Body of pancreas (tissue), 4 donors: ENCODE measurements at regions not wholly inside any gene's neighbourhood (a gene's known extent, or its start where the extent isn't known, plus 50 kb on each side); places are given as distances from the start of the nearest gene placed in this dataset.
"Not testable (repeated sequence)": the region's sequence is repeated elsewhere in the genome, so short reads cannot be mapped to it uniquely, and the experiment has no call there.

Experiments
- POLR2A ChIP-seq, 3 donors: fragments of 450-650 bp; IDR thresholded peaks; one replicate each; pipeline ENCODE4 v1.6.1; 2016; ENCODE audit warnings: antibody characterized with exemption in 3 of 3, mild to moderate bottlenecking in 2 of 3
- TF ChIP-seq, protein P1 (sequence below), 7 experiments: fragments of 450-650 bp in 4 of 7; fragments of 200-600 bp in 3 of 7; sonication (generic) in 3 of 7; IDR thresholded peaks; one replicate each; pipeline ENCODE4 v1.5.1; 2016 to 2019; ENCODE audit warnings: antibody characterized with exemption in 7 of 7

DNA sequence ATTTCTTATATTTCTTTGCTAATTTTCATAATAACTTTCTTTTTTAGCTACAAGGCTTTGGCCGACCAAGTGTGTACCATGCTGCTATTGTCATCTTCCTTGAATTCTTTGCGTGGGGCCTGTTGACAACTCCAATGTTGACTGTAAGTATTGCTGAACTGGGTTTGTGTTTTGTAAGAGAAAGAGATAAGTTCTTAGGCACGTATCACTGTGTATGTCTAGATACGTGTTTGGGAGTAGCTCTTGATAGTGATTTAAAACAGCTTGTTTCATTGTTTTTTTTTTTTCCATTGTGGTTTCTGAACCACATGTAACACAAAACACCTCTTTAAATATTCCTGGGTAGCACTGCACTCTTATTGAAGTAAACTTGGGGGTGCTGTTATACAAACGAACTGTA is 86.7 kb upstream of the NUTM2F start:
- TF ChIP-seq, protein P1, sequence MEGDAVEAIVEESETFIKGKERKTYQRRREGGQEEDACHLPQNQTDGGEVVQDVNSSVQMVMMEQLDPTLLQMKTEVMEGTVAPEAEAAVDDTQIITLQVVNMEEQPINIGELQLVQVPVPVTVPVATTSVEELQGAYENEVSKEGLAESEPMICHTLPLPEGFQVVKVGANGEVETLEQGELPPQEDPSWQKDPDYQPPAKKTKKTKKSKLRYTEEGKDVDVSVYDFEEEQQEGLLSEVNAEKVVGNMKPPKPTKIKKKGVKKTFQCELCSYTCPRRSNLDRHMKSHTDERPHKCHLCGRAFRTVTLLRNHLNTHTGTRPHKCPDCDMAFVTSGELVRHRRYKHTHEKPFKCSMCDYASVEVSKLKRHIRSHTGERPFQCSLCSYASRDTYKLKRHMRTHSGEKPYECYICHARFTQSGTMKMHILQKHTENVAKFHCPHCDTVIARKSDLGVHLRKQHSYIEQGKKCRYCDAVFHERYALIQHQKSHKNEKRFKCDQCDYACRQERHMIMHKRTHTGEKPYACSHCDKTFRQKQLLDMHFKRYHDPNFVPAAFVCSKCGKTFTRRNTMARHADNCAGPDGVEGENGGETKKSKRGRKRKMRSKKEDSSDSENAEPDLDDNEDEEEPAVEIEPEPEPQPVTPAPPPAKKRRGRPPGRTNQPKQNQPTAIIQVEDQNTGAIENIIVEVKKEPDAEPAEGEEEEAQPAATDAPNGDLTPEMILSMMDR (IDR thresholded peaks at IDR 0.05): not testable (repeated sequence)
- TF ChIP-seq POLR2A (IDR thresholded peaks at IDR 0.05): not testable (repeated sequence)
